ENCODE measurements at regions not wholly inside any gene's neighbourhood (a gene's known extent, or its start where the extent isn't known, plus 50 kb on each side); places are given as distances from the start of the nearest gene placed in this dataset.

GRCh38 chr10:109773288-109774120 lies 149.8 kb downstream of the XPNPEP1 start:
- TF ChIP-seq TEAD4 (IDR thresholded peaks at IDR 0.05) (no peak), RAD21 (IDR thresholded peaks at IDR 0.05; ENCODE audit: low read depth) (peak; percentile 77)

GRCh38 chr10:109770663-109771062 lies 152.6 kb downstream of the XPNPEP1 start:
- no peak for TF ChIP-seq REST (IDR thresholded peaks at IDR 0.05; ENCODE audit: low read depth)
- TF ChIP-seq CEBPB (IDR thresholded peaks at IDR 0.05), result no peak
- no peak for TF ChIP-seq TEAD4 (IDR thresholded peaks at IDR 0.05)

- TF ChIP-seq NFIC (IDR thresholded peaks at IDR 0.05) (no peak), RAD21 (IDR thresholded peaks at IDR 0.05; ENCODE audit: low read depth) (no peak), CEBPB (IDR thresholded peaks at IDR 0.05) (no peak), TAF1 (IDR thresholded peaks at IDR 0.05; ENCODE audit: low read depth) (no peak), YY1 (IDR thresholded peaks at IDR 0.05; ENCODE audit: low read depth) (no peak), ZBTB7A (IDR thresholded peaks at IDR 0.05; ENCODE audit: low read depth) (no peak), TCF12 (IDR thresholded peaks at IDR 0.05; ENCODE audit: low read depth) (no peak), MAX (IDR thresholded peaks at IDR 0.05) (no peak), USF1 (IDR thresholded peaks at IDR 0.05) (no peak), EP300 (IDR thresholded peaks at IDR 0.05; ENCODE audit: borderline replicate concordance) (no peak), REST (IDR thresholded peaks at IDR 0.05; ENCODE audit: low read depth) (no peak), CREB1 (IDR thresholded peaks at IDR 0.05; ENCODE audit: low read depth) (no peak), EGR1 (IDR thresholded peaks at IDR 0.05) (no peak), FOXM1 (IDR thresholded peaks at IDR 0.05; ENCODE audit: borderline replicate concordance, low read depth) (no peak), TEAD4 (IDR thresholded peaks at IDR 0.05) (no peak)
These were observed 153.3 kb downstream of the XPNPEP1 start for GRCh38 chr10:109769966-109770365.

GRCh38 chr10:109765838-109766237 lies 157.5 kb downstream of the XPNPEP1 start:
- TF ChIP-seq TEAD4 (IDR thresholded peaks at IDR 0.05), result no peak
- no peak for TF ChIP-seq EGR1 (IDR thresholded peaks at IDR 0.05)

GRCh38 chr10:109762555-109762954 lies 160.8 kb downstream of the XPNPEP1 start:
- no peak for TF ChIP-seq TAF1 (IDR thresholded peaks at IDR 0.05; ENCODE audit: low read depth)
- no peak for TF ChIP-seq CEBPB (IDR thresholded peaks at IDR 0.05)
- TF ChIP-seq YY1 (IDR thresholded peaks at IDR 0.05; ENCODE audit: low read depth), result no peak
- no peak for TF ChIP-seq TEAD4 (IDR thresholded peaks at IDR 0.05)
- no peak for TF ChIP-seq FOXM1 (IDR thresholded peaks at IDR 0.05; ENCODE audit: borderline replicate concordance, low read depth)
- no peak for TF ChIP-seq EGR1 (IDR thresholded peaks at IDR 0.05)
- TF ChIP-seq USF1 (IDR thresholded peaks at IDR 0.05), result no peak
- TF ChIP-seq EP300 (IDR thresholded peaks at IDR 0.05; ENCODE audit: borderline replicate concordance), result no peak
- no peak for TF ChIP-seq ZBTB7A (IDR thresholded peaks at IDR 0.05; ENCODE audit: low read depth)
- no peak for TF ChIP-seq RAD21 (IDR thresholded peaks at IDR 0.05; ENCODE audit: low read depth)
- no peak for TF ChIP-seq CREB1 (IDR thresholded peaks at IDR 0.05; ENCODE audit: low read depth)
- no peak for TF ChIP-seq REST (IDR thresholded peaks at IDR 0.05; ENCODE audit: low read depth)
- no peak for TF ChIP-seq NFIC (IDR thresholded peaks at IDR 0.05)
- no peak for TF ChIP-seq MAX (IDR thresholded peaks at IDR 0.05)
- no peak for TF ChIP-seq TCF12 (IDR thresholded peaks at IDR 0.05; ENCODE audit: low read depth)

Data from Ishikawa (cell line).